Stomach (tissue), 8 donors: ENCODE measurements at regions not wholly inside any gene's neighbourhood (a gene's known extent, or its start where the extent isn't known, plus 50 kb on each side); places are given as distances from the start of the nearest gene placed in this dataset.

ENCODE experiments used
- DNase-seq, 2 donors: peaks; one replicate each; pipeline versions ENCODE4 v3.0.0 to v3.0.0-alpha.2; 2013 to 2019
- H3K27ac ChIP-seq, 5 donors: fragments of 200-600 bp in 4 of 5; sonication (generic) in 4 of 5; one replicate each; pipeline ENCODE4 v1.5.1; 2013 to 2019; ENCODE audit warnings: mild to moderate bottlenecking in 1 of 5, moderate library complexity in 1 of 5
- H3K27me3 ChIP-seq, 3 donors: fragments of 200-600 bp; sonication (generic); one replicate each; pipeline ENCODE4 v1.5.1; 2017 to 2019; ENCODE audit warnings: mixed run types in 1 of 3
- H3K36me3 ChIP-seq, 4 donors: fragments of 200-600 bp; sonication (generic); 1 replicate in 3 of 4; 2 replicates in 1 of 4; pipeline ENCODE4 v1.5.1; 2016 to 2019
- H3K4me1 ChIP-seq, 4 donors: fragments of 200-600 bp; sonication (generic); one replicate each; pipeline ENCODE4 v1.5.1; 2016 to 2019
- H3K4me3 ChIP-seq, 4 donors: fragments of 200-600 bp; sonication (generic) in 3 of 4; one replicate each; pipeline ENCODE4 v1.5.1; 2016 to 2019; ENCODE audit warnings: mild to moderate bottlenecking in 1 of 4
- H3K9me3 ChIP-seq, 4 donors: fragments of 200-600 bp; sonication (generic); one replicate each; pipeline ENCODE4 v1.5.1; 2016 to 2019
- CTCF ChIP-seq, 7 experiments: fragments of 450-650 bp in 4 of 7; fragments of 200-600 bp in 3 of 7; sonication (generic) in 3 of 7; IDR thresholded peaks; one replicate each; pipeline ENCODE4 v1.5.1; 2016 to 2019; ENCODE audit warnings: antibody characterized with exemption in 7 of 7, control low read depth in 2 of 7, mild to moderate bottlenecking in 1 of 7
- EP300 ChIP-seq: sonication (generic); formaldehyde crosslinking; IDR thresholded peaks from one replicate; pipeline ENCODE4 v1.6.1; 2017; ENCODE audit warnings: antibody characterized with exemption
- POLR2A ChIP-seq, 4 donors: fragments of 450-650 bp; IDR thresholded peaks; one replicate each; pipeline ENCODE4 v1.6.1; 2016; ENCODE audit warnings: antibody characterized with exemption in 4 of 4, control low read depth in 2 of 4, mild to moderate bottlenecking in 1 of 4, moderate library complexity in 1 of 4
- POLR2AphosphoS5 ChIP-seq, 3 donors: sonication (generic); formaldehyde crosslinking; IDR thresholded peaks; one replicate each; pipeline ENCODE4 v1.6.1; 2016; ENCODE audit warnings: antibody characterized with exemption in 3 of 3
- WGBS, 5 donors: extraction: QIAGEN DNeasy Blood & Tissue Kit in 3 of 5; methylation state at CpG; one replicate each; pipeline versions ENCODE4 v1.1.5 to v1.1.7; 2013 to 2018; 5-methylcytosine and 5-hydroxymethylcytosine counted together
- intact Hi-C: fragments of 100-400 bp; cut with DNase I; formaldehyde crosslinking; loops from one replicate; pipeline ENCODE4 v1.15.1; 2023; ENCODE audit warnings: low total_unique reads
- donor health status: healthy with polysubstance abuse.
- donor health status: Bipolar disorder and iron deficiency.
- donor health status: healthy.

GRCh38 chr18:7492385-7492784 is 74.7 kb upstream of the PTPRM start:
- Histone ChIP-seq H3K9me3 (no peaks in the 10 kb centered on the region), H3K27me3 (no peaks in the 10 kb centered on the region), H3K4me3 (no peak overlapping the region), H3K36me3 (no peaks in the 10 kb centered on the region), H3K4me1 (peaks cover 0 to 4% (median 0%) of the 10 kb centered on the region in 4 donors), H3K27ac (no peak overlapping the region)
- DNase-seq = no peak
- TF ChIP-seq EP300 (no peak), POLR2A (IDR thresholded peaks at IDR 0.05) (no peak), CTCF (IDR thresholded peaks at IDR 0.05) (no peak), POLR2AphosphoS5 (IDR thresholded peaks at IDR 0.05) (no peak)
- intact Hi-C loops = no loop called here
- 61 to 73% (median 67%) methylated on average over 3 of the region's 3 CpGs for whole genome bisulfite sequencing, 5 donors

- TF ChIP-seq CTCF (IDR thresholded peaks at IDR 0.05) (no peak), POLR2A (IDR thresholded peaks at IDR 0.05) (no peak), POLR2AphosphoS5 (IDR thresholded peaks at IDR 0.05) (no peak), EP300 (no peak)
- H3K27ac ChIP-seq = no peak overlapping the region
- no peak for DNase-seq
- H3K36me3 ChIP-seq = no peaks in the 10 kb centered on the region
- no peaks in the 10 kb centered on the region for H3K9me3 ChIP-seq
- H3K4me1 ChIP-seq = no peaks in the 10 kb centered on the region
- intact Hi-C loops = no loop called here
- no peak overlapping the region for H3K4me3 ChIP-seq
- no peaks in the 10 kb centered on the region for H3K27me3 ChIP-seq
These were observed 70.0 kb upstream of the PTPRM start for GRCh38 chr18:7497081-7497480.

GRCh38 chr18:7511106-7511505 is 56.0 kb upstream of the PTPRM start:
- H3K27ac ChIP-seq = no peak overlapping the region
- H3K9me3 ChIP-seq = no peaks in the 10 kb centered on the region
- TF ChIP-seq POLR2AphosphoS5 (IDR thresholded peaks at IDR 0.05) (no peak), CTCF (IDR thresholded peaks at IDR 0.05) (no peak), POLR2A (IDR thresholded peaks at IDR 0.05) (no peak), EP300 (no peak)
- no peaks in the 10 kb centered on the region for H3K27me3 ChIP-seq
- no peaks in the 10 kb centered on the region for H3K36me3 ChIP-seq
- H3K4me3 ChIP-seq = no peak overlapping the region
- peaks cover 0 to 8% (median 0%) of the 10 kb centered on the region in 4 donors for H3K4me1 ChIP-seq
- DNase-seq = no peak
- intact Hi-C loops = no loop called here
- 80 to 92% (median 89%) methylated on average over 4 of the region's 4 CpGs for WGBS, 5 donors

- Histone ChIP-seq H3K27me3 (no peaks in the 10 kb centered on the region), H3K4me1 (peaks cover 0 to 8% (median 0%) of the 10 kb centered on the region in 4 donors), H3K36me3 (no peaks in the 10 kb centered on the region), H3K27ac (peak overlapping the region in 1 of 5 donors; percentile 5), H3K9me3 (no peaks in the 10 kb centered on the region), H3K4me3 (no peak overlapping the region)
- WGBS, 5 donors = 45 to 51% (median 47%) methylated on average over 5 of the region's 5 CpGs
- peak in 1 of 2 donors; percentile 28 for DNase-seq
- TF ChIP-seq CTCF (IDR thresholded peaks at IDR 0.05) (no peak), POLR2A (IDR thresholded peaks at IDR 0.05) (no peak), EP300 (no peak), POLR2AphosphoS5 (IDR thresholded peaks at IDR 0.05) (no peak)
- intact Hi-C loops = no loop called here
These were observed 54.8 kb upstream of the PTPRM start for GRCh38 chr18:7512348-7512747.
